ENCODE measurements at regions not wholly inside any gene's neighbourhood (a gene's known extent, or its start where the extent isn't known, plus 50 kb on each side); places are given as distances from the start of the nearest gene placed in this dataset.

GRCh38 chr2:177108890-177109289, 103.7 kb upstream of the HNRNPA3 start:
- no peaks in the 10 kb centered on the region for H3K4me1 ChIP-seq (ENCODE audit: insufficient read depth, poor library complexity, severe bottlenecking)
- no peaks in the 10 kb centered on the region for H3K36me3 ChIP-seq (ENCODE audit: low read depth)
- H3K27ac ChIP-seq (ENCODE audit: poor library complexity, severe bottlenecking) = no peak overlapping the region
- TF ChIP-seq, protein P1, sequence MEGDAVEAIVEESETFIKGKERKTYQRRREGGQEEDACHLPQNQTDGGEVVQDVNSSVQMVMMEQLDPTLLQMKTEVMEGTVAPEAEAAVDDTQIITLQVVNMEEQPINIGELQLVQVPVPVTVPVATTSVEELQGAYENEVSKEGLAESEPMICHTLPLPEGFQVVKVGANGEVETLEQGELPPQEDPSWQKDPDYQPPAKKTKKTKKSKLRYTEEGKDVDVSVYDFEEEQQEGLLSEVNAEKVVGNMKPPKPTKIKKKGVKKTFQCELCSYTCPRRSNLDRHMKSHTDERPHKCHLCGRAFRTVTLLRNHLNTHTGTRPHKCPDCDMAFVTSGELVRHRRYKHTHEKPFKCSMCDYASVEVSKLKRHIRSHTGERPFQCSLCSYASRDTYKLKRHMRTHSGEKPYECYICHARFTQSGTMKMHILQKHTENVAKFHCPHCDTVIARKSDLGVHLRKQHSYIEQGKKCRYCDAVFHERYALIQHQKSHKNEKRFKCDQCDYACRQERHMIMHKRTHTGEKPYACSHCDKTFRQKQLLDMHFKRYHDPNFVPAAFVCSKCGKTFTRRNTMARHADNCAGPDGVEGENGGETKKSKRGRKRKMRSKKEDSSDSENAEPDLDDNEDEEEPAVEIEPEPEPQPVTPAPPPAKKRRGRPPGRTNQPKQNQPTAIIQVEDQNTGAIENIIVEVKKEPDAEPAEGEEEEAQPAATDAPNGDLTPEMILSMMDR (IDR thresholded peaks at IDR 0.05; ENCODE audit: poor library complexity, severe bottlenecking) = no peak
- H3K4me3 ChIP-seq (ENCODE audit: severe bottlenecking) = no peak overlapping the region
- ATAC-seq (ENCODE audit: low read depth) = no peak
- DNase-seq (ENCODE audit: low spot score) = no peak
- peaks cover 7% of the 10 kb centered on the region for H3K27me3 ChIP-seq (ENCODE audit: insufficient read depth, poor library complexity, severe bottlenecking)
- no peaks in the 10 kb centered on the region for H3K9me3 ChIP-seq (ENCODE audit: severe bottlenecking)

DNA sequence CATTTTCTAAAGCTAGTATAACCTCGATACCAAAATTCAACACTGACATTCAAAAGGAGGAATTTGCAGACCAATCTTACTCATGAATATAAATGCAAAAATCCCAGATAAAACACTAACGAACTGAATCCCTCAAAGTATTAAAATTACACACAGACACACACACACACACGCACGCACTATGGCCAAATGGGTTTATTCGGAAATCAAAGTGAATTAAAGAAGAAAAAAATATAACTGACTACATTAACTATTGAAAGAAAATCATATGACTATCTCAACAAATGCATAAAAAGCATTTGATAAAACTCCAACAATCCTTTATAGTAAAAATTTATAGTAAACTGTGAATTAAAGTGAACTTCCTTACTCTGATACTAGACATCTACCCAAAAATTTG, 97.9 kb upstream of the HNRNPA3 start:
- Histone ChIP-seq H3K9me3 (ENCODE audit: severe bottlenecking) (no peaks in the 10 kb centered on the region), H3K4me3 (ENCODE audit: severe bottlenecking) (no peak overlapping the region), H3K36me3 (ENCODE audit: low read depth) (no peaks in the 10 kb centered on the region), H3K4me1 (ENCODE audit: insufficient read depth, poor library complexity, severe bottlenecking) (no peaks in the 10 kb centered on the region), H3K27ac (ENCODE audit: poor library complexity, severe bottlenecking) (no peak overlapping the region), H3K27me3 (ENCODE audit: insufficient read depth, poor library complexity, severe bottlenecking) (peaks cover 8% of the 10 kb centered on the region)
- no peak for ATAC-seq (ENCODE audit: low read depth)
- DNase-seq (ENCODE audit: low spot score) = no peak
- TF ChIP-seq, protein P1 (IDR thresholded peaks at IDR 0.05; ENCODE audit: poor library complexity, severe bottlenecking) = no peak

DNA sequence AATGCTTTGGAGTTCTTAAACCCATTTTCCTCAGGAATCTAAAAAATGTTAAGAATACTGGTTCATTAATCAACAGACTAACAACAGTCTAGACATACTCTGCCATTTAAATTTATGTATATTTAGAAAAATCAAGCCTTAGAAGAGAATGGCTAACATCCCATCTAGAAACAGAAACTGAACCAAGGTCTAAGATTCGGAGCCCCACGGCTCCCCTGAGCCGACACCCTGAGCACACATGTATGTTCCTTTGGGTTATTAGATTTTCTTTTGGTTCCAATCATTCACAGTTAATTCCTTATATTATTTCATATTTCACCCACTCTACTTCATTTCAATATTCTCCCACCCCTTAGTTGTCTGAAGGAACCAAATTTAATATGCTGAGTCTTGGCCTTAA, 94.8 kb upstream of the HNRNPA3 start:
- H3K9me3 ChIP-seq (ENCODE audit: severe bottlenecking) = no peaks in the 10 kb centered on the region
- no peak for DNase-seq (ENCODE audit: low spot score)
- no peaks in the 10 kb centered on the region for H3K36me3 ChIP-seq (ENCODE audit: low read depth)
- TF ChIP-seq, protein P1 (IDR thresholded peaks at IDR 0.05; ENCODE audit: poor library complexity, severe bottlenecking) = no peak
- no peak overlapping the region for H3K4me3 ChIP-seq (ENCODE audit: severe bottlenecking)
- no peak overlapping the region for H3K27ac ChIP-seq (ENCODE audit: poor library complexity, severe bottlenecking)
- no peak for ATAC-seq (ENCODE audit: low read depth)
- no peaks in the 10 kb centered on the region for H3K4me1 ChIP-seq (ENCODE audit: insufficient read depth, poor library complexity, severe bottlenecking)
- H3K27me3 ChIP-seq (ENCODE audit: insufficient read depth, poor library complexity, severe bottlenecking) = peaks cover 7% of the 10 kb centered on the region

DNA sequence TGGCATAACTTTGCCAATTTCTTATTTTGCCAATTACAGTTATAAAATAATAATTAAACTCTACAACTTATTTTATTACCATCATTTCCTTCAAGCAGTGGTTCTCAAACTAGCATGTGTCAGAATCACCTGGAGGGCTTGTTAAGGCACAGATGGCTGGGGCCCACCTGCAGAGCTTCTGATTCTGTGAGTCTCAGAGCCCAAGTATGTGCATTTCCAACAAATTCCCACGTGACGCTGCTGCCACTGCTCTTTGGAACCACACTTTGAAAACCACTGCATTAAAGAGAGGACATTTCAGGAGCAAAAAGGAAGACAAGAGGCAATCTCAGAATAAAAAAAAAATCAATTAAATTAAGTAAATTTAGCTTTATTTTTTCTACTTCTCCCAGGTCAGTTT, 94.0 kb upstream of the HNRNPA3 start:
- ATAC-seq (ENCODE audit: low read depth) = no peak

DNA sequence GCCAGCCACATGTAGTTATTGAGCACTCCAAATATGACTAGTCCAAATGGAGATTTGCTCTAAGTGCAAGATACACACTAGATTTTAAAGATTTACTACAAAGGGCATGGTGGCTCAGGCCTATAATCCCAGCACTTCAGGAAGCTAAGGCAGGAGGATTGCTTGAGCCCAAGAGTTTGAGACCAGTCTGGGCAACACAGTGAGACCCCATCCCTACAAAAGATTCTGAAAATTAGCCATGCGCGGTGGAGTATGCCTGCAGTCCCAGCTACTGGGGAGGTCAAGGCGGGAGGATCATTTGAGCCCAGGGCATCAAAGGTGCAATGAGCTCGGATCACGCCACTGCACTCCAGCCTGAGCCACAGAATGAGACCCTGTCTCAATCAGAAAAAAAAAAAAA, 93.5 kb upstream of the HNRNPA3 start:
- no peak for ATAC-seq (ENCODE audit: low read depth)
- TF ChIP-seq, protein P1 (IDR thresholded peaks at IDR 0.05; ENCODE audit: poor library complexity, severe bottlenecking) = no peak
- peaks cover 4% of the 10 kb centered on the region for H3K27me3 ChIP-seq (ENCODE audit: insufficient read depth, poor library complexity, severe bottlenecking)

More for the DNA sequence above, 94.0 kb upstream of the HNRNPA3 start:
- no peak overlapping the region for H3K27ac ChIP-seq (ENCODE audit: poor library complexity, severe bottlenecking)
- H3K9me3 ChIP-seq (ENCODE audit: severe bottlenecking) = no peaks in the 10 kb centered on the region
- TF ChIP-seq, protein P1 (IDR thresholded peaks at IDR 0.05; ENCODE audit: poor library complexity, severe bottlenecking) = no peak
- peaks cover 4% of the 10 kb centered on the region for H3K27me3 ChIP-seq (ENCODE audit: insufficient read depth, poor library complexity, severe bottlenecking)
- no peaks in the 10 kb centered on the region for H3K4me1 ChIP-seq (ENCODE audit: insufficient read depth, poor library complexity, severe bottlenecking)
- DNase-seq (ENCODE audit: low spot score) = no peak
- H3K36me3 ChIP-seq (ENCODE audit: low read depth) = no peaks in the 10 kb centered on the region
- no peak overlapping the region for H3K4me3 ChIP-seq (ENCODE audit: severe bottlenecking)

More for the DNA sequence above, 93.5 kb upstream of the HNRNPA3 start:
- H3K9me3 ChIP-seq (ENCODE audit: severe bottlenecking) = no peaks in the 10 kb centered on the region
- H3K36me3 ChIP-seq (ENCODE audit: low read depth) = no peaks in the 10 kb centered on the region
- DNase-seq (ENCODE audit: low spot score) = no peak
- H3K27ac ChIP-seq (ENCODE audit: poor library complexity, severe bottlenecking) = no peak overlapping the region
- H3K4me3 ChIP-seq (ENCODE audit: severe bottlenecking) = no peak overlapping the region
- no peaks in the 10 kb centered on the region for H3K4me1 ChIP-seq (ENCODE audit: insufficient read depth, poor library complexity, severe bottlenecking)

Data from RWPE2 (cell line).